ENCODE measurements at regions not wholly inside any gene's neighbourhood (a gene's known extent, or its start where the extent isn't known, plus 50 kb on each side); places are given as distances from the start of the nearest gene placed in this dataset.
A peak's percentile ranks its signal among the peaks of the same experiment; 100 is the strongest.

DNA sequence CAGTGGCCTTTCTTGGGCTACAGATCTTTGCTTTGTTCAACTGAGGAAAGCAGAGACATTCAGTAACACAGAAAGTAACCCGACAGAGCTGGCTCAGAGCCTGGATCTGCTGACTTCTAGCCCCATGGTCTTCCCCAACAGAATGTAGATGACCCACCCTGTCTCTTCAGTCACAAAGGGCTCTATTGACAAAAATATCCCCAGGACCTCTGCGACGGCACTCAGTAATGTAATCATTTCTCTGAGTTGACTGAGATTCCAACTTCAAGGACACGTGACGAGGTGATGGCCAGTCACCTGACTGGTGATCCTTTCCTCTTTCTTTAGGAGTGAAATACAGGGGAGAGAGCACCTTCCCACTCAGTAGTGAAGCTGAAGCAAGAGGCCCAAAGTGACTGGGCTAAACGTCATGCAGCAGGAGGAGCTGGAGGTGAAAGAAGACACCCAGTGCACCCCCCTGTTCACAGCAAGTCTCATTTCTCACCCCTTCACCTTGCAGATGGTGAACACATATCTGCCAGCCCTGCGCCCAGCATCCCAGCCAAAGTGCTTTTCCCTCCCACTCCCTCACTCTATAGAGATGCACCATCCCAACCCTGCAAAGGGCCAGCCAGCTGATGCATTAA is 179.2 kb upstream of the EGLN3 start:
- no peak for DNase-seq (ENCODE audit: low read depth)

DNA sequence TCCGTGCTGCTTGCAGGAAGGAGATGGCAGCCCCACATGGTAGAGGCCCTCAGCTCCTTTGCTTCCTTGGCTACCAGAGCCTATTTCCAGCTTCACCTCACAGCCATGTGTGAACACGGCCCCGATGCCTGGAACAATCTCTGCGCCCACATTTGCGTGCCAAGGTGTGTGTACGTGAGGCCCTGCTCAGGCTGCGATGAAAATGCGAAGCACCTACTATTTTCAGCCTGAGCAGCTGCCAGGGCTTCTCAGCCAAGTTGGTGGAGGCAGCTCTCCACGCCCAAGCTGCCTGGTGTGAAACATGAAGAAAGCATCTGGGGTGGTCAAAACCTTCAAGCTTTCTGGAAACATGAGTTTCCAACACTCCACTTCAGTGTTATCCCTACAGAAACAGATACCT is 177.8 kb upstream of the EGLN3 start:
- no peak for DNase-seq (ENCODE audit: low read depth)

DNA sequence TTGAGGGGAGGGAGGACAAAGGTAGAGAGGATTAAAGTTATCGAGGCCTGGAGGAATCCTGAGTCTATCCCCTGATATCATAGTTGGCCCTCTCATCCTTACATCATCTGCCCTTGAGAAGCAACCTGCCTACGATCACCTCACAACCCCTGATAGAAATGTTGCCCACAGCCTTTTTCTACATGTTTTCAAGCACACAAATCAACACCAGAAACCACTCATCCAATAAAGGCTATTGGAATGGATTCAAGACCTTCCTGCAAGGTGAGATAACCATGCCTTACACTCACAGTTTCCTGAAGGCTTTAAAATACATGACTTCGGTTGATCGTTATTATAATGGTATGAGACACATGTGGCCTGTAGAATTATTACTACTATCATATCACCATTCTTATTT is 175.7 kb upstream of the EGLN3 start:
- no peak for DNase-seq (ENCODE audit: low read depth)

DNA sequence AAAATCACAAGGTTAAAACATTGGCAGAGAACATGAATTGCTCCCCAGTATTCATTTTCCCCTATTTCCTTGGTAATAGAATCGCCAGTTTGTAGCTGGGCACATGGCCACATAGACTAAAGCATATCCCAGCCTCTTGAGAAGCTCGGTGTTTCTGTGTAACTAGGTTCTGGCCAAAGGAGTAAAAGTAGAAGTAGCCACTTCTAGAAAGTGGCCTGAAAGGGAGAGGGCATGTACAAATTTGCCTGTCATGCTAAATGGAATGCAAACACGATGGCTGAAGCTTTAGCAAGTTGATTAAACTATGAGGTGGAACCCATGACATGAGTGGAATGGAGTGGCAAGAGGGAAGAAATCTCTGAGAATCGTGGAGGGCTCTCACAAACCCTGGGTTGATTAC is 173.7 kb upstream of the EGLN3 start:
- no peak for DNase-seq (ENCODE audit: low read depth)

DNA sequence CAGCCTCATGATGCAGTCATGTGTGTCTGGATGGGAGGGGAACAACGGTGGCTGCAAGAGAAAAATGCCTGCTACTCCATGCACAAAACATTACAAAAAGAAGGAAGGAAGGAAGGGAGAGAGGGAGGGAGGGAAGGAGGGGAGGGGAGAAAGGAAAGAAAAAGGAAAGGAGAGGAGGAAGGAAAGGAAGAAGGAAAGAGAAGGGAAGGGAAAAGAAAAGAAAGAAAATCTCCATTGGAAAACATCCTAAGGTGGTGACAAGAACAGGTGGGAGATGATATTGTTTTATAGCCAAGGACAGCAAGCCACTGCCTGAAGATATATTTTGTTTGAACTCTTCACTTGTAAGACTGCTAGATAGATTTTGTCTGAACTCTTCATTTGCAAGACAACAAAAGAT is 171.8 kb upstream of the EGLN3 start:
- DNase-seq (ENCODE audit: low read depth): no peak

DNA sequence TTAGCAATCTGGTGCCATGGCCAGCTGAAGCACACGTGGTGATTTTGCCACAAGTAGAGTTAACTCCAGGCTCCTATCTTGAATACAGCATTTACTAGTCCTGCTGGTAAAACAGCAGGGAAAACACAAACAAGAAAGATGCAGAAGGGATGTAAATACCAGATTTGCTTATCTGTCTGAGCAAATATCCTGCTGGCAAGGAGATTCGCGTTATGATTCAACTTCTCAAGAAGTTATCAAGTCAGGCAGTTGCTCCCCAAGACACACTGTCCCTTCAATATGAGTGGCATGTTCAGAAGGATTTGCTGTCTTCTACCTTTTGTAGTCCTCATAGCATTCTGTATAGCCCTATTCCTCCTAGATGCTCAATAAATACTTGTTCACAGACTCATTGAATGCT is 171.2 kb upstream of the EGLN3 start:
- no peak for DNase-seq (ENCODE audit: low read depth)

DNA sequence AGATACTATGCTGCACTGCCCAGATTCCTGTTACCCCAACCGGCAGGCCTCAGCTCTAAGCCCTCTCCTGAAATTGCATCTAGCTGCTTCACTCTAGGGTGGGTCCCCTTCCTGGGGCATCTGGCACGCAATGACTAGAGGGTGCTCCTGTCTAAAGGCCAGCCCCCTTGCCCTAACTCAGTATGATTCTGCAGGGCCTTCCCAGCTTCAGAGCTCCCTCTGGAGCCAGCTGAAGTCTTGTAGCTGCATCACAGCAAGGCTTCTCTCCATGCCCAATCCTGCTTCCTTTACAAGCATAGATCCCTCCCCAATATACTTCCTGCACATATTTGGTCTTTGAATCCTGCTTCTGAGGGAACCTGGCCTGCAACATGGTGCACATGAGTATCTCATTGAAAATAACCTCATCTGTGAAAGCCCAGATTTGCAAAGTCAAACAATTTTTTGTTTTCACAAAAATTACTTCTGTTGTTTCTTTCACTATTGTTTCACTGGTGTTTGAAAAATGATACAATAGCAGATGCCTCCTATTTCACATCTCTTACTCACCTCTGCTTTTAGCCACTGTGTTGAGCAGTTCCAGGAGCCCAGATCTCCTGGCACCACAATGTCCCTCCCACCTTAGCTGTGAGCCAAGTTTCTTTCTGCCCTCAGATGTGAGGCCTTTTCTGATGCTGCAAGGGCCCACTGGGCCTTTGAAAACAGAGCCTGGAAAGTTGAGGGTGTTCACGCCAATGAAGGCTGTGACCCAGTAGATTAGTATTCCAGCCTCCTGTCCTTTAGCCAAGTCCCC is 169.5 kb upstream of the EGLN3 start:
- no peak for DNase-seq (ENCODE audit: low read depth)

DNA sequence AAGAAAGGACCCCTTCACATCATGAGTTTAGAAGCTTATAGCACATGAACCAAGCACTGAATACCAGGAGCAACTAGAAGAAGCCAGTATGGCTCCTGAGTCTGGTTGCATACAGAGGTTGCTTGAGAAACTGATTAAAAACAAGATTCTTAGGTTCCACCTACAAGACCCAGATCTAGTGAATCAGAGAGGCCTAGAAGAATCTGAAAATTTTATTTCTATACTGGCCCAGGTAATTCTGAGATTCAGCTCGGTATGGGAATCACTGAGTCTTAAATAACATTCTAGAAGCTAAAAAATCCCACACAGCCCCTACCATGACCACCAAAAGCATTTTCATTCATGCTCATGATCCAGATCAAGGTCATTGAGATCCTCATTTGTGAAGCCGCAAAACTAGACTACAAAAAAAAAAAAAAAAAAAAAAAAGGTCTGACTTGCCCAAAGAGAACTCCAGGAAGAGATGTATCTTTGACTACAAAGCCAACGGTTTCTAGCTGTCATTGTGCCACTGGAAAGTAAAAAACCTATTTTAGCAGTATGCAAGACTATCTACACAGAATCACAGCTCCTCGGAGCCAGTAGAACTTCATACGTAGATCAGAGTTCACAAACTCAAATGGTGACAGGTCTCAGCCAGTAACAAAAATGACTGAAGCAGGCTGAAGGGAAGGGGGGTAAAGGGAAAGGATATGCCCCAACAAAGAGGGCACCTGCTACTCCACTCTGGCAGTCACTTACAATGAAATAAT is 168.4 kb upstream of the EGLN3 start:
- DNase-seq (ENCODE audit: low read depth): no peak

DNA sequence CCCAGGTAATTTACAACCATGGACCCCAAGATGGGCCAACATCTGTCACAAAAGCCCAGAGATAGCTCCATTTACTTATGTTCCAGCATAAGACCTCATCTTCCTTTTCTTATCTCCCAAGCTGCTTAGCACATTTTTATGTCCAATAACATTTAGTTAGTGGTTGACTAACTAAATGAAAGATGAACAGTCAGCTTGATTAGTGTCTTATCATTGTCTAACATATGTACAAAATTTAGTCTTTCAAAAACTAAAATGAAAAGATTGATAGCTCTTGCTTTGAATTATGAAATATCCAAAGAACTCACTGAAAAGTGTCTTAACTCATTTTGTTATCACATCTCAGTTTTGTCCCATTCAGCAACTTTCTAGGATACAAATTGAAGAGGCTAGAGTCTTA is 163.1 kb upstream of the EGLN3 start:
- DNase-seq (ENCODE audit: low read depth): no peak

DNA sequence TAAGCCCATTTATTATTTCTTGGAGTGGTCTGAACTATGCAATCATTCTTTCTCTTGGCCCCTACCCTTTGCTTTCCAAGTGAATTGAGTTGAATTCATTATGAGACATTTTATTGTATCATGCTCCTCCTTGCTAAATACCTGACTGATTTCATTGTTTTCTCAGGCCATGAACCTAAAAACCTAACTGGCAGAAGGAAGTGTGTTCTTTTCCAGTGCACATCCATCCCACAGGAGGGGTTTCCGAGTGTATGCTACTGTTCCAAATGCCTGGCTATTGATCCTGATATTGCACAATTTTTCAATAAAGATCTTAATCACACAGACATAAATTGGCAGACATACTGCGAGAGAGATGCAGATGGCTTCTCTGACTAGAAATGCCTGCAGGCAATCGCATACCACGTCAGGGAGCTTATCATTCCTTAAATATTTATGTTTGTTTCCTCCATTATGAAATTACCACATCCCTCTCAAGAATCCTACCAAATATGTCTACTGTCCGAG is 162.2 kb upstream of the EGLN3 start:
- DNase-seq (ENCODE audit: low read depth): peak; percentile 67

DNA sequence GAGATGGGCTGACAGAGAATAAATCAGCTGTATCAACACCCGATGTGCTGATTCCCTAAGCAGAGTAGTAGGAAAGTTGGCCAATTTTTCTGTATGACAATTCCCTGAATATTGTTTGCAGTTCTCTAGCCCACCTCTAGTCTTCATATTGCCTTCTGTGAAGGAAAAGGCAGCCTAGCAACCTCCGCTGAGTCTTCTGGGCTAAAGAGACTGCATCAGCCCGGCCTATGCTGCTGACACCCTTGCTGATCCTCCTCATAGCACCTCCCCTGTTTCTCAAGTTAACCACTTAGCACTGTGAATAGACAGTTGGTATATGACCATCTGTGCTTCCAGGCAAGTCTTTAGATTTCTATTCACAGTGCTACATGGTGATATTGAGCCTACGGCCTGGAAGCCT is 161.1 kb upstream of the EGLN3 start:
- DNase-seq (ENCODE audit: low read depth): no peak

DNA sequence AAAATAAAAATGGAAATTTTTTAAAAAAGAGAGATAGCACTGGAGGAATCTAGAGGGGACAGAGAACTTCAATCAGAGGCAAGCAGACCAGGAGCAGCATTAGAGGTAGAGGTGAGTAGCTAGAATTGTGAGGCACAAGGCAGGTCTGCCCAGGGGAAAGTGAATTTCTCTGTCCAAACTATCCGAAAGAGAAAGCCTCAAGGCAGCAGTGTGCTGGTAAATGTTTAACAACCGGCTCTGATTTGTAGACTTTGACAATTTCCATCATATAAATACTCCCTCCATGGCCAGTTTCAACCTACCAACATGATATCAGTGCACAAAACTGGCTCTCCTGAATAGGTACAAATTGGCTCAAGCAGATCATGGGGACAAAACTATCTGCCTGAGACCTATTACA is 160.6 kb upstream of the EGLN3 start:
- no peak for DNase-seq (ENCODE audit: low read depth)

DNA sequence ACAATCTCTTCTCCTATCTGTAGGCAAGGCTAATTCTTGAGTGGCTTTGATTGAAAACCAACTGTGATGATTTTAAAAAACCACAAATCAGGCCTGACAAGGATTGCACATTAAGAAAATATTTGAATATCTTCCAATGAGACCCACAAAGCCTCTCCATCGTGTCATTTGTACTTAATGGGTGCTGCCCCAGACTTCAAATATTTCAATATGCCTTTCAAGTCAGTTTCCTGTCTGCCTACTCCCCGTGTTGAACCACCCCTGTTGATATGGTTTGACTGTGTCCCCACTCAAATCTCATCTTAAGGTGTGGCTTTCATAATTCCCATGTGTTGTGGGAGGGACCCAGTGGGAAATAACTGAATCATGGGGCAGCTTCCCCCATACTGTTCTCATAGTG is 159.7 kb upstream of the EGLN3 start:
- DNase-seq (ENCODE audit: low read depth): no peak

DNA sequence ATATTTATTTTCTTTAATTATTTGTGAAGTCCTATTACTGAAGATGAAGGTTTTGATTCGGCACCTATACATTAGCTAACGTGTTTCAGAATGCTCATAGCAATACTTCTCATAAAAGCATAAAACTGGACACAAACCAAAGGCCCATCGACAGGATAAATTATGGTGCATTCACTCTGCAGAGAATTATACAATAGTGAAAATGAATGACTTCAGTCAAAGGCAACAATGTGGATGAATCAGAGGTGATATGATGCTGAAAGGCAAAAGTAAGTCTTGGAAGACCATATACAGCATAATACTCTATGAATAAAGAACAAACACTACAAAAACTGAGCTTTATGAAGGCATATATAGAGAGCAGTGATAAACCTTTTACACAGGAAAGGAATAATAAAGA is 156.6 kb upstream of the EGLN3 start:
- no peak for DNase-seq (ENCODE audit: low read depth)

DNA sequence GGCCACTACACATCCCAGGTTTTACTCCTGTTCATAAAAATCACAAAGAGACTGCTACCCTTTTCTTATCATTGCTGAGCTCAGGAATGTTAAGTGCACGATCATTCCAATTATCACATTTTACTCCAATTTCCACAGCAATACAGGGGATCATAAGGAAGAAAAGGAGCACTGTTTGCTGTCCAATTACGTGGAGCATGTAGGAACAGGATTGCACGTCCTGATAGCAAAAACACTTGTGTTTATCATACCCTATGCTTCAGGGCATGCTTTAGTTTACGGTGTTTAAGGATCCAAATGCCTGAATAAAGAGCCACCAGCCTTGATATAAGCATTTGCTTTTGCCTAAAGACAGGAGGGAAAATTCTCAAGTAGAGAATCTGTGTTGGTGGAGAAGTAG is 155.4 kb upstream of the EGLN3 start:
- DNase-seq (ENCODE audit: low read depth): no peak

DNA sequence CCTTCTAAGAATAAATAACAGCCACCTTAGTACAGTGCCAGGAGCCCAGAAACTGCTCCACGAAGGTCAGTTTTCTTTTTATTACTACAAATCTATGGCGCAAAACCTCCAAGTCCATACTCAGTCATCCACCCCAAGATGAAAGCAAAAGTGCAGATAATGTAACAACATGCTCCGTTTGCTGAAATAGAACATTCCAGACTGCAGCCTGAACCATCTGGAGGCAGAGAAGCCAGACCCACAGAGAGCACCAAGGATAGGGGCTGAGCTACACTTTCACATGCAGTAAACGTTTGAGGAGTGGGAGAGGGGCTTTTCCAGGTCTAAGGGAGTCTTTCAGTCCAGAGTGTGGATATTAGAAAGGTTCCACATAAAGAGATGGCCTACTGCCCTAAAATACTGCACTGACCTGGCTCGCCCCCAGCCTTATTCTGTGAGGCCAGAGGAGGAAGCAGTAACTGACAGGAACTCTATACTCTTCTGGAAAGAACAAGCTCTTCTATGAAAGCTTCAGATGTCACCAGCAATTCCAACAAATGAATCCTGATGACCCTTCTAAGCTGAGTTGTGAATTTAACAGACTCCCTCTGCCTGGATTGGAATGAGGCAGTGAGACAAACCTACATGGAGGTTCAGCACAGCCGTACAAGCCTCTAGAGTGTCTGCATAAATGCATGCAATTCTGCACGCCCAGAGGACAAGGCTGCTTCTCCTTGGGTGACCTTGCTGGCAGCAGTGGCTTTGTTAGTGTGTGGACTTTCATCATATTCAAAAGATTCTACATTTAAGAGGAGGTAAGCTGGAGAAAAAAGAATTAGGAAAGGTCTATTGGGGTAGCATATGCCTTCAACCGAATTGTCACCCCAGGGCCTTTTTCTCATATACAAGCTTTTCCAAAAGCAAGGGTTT is 153.9 kb upstream of the EGLN3 start:
- DNase-seq (ENCODE audit: low read depth): no peak

DNA sequence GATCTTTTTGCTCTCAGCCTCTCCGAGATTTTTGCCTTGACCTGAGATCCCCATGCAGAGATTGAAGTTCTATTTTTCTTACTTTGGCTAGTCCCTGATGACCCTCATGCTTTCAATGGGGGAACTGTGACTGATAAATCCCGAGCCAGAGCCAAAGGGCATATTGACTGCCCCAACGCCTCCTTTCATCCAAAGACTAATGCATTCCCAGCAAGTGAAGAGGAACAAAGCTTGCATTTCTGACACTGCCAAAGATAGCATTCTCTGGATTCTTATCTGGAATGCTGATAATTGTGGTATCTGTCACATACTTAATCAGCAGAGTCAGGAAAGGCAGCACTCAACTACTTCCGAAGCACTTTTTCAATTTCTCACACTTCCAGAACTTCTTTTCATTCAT is 152.3 kb upstream of the EGLN3 start:
- no peak for DNase-seq (ENCODE audit: low read depth)

DNA sequence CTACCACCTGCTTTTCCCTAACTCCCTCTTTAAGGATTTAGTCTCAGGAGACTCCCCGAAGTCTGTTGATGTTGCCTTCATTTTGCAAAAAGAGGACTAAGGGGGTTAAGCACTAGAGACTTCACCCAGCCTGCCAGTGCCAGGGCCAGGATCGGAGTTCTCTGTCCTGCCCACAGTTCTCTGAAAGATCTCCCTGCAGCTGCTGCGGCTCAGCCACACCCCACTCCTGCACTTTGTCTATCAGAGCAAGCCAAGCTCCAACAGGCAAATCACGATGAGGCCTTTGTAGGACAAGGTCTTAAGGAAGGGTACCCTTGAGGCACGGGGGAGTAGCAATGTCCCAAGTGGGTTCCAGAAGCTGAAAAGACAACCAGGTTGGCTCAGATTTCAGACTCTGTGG is 148.8 kb upstream of the EGLN3 start:
- DNase-seq (ENCODE audit: low read depth): no peak

DNA sequence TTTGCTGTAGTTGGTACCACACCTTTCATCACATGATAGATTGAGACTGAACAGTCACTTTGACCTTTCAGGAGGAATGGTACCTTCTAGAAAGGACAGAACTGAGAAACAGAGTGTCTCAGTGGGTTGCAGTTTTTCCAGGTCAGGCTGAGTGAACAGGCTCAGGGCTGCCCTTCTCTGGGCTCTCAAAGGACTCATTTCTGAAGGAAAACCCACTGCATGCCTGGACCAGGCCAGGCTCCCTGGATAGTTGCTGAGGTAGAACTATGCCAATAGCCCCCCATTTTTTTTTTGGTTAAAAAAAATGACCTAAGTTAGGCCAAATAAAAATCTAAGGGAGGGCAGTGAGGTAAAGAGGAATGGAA is 148.1 kb upstream of the EGLN3 start:
- no peak for DNase-seq (ENCODE audit: low read depth)

DNA sequence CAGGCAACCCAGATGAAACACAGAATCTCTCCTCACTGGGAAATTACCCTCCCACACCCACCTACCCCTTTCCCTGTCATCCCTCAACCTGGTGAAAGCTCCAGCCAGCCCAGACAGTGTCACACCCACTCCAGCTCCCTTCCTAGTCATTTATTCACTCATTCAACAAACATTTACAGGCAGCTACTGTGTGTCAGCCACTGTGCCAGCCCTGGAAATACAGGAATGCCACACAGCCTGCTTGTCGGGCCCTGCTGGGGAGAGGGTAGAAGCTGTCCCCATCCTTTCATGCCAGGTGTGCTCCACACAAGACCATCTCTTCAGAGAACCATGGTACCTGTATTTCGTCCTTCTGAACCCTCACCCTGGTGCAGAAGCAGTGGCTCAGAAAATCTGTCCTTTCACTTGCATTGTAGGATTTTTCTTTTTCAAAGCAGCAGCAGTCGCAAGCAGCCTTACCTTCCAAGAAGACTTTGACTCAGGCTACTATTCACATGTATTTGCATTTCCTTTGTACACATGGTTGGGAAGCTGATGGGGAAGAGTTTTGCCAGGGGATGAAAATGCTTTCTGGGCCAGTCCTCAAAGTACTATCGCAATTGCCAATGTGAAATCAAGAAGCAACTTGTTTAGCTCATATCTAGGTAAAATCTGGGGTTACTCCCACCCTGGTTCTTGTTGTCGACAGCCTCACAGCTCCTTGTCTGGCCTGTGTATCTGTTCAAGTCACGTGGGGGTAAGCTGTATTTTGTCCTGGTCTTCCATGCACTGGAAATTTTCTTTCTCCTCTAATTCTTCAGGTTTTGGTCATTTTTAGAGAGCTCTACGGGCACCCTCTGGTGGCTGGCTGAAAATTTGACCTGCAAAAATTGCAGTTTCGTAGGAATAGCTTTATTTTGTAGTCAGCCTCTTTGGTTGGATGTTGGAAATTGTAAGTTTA is 147.4 kb upstream of the EGLN3 start:
- peak; percentile 37 for DNase-seq (ENCODE audit: low read depth)

DNA sequence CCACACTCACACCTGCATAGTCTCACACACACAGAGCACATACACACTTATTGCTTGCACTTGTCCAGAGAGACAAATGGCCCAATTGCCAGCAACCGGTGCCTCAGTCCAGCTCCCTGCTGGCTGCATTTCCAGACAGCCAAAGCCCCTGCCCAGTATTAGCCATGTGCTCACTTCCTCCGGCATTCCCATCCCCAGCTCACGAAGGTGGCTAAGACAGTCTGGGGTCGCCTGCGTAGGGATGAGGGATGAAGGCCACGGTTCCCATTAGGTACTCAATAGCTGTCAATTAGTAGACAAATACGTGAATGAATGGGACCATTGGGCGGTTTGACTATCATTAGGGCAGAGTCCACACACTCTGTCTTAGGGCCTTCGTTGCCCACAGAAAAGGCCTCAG is 146.8 kb upstream of the EGLN3 start:
- DNase-seq (ENCODE audit: low read depth): no peak

Data from ELR (cell line).